ENCODE measurements at regions not wholly inside any gene's neighbourhood (a gene's known extent, or its start where the extent isn't known, plus 50 kb on each side); places are given as distances from the start of the nearest gene placed in this dataset.
"Not testable (repeated sequence)": the region's sequence is repeated elsewhere in the genome, so short reads cannot be mapped to it uniquely, and the experiment has no call there.

- DNase-seq, result no peak
- TF ChIP-seq POLR2A (IDR thresholded peaks at IDR 0.05; ENCODE audit: low read length) (no peak), GATA1 (IDR thresholded peaks at IDR 0.05; ENCODE audit: low read depth, low read length) (no peak)
These were observed 174.7 kb downstream of the MAP2K4 start for GRCh38 chr17:12195418-12195817.

GRCh38 chr17:12201294-12201880 lies 180.7 kb downstream of the MAP2K4 start:
- TF ChIP-seq POLR2A (IDR thresholded peaks at IDR 0.05; ENCODE audit: low read length) (no peak), GATA1 (IDR thresholded peaks at IDR 0.05; ENCODE audit: low read depth, low read length) (no peak)
- no peak for DNase-seq

GRCh38 chr17:12209632-12210191 lies 189.0 kb downstream of the MAP2K4 start:
- TF ChIP-seq POLR2A (IDR thresholded peaks at IDR 0.05; ENCODE audit: low read length) (no peak), GATA1 (IDR thresholded peaks at IDR 0.05; ENCODE audit: low read depth, low read length) (no peak)

GRCh38 chr17:12220714-12221439 lies 200.2 kb downstream of the MAP2K4 start:
- not testable (repeated sequence) for DNase-seq

More at GRCh38 chr17:12209632-12210191, 189.0 kb downstream of the MAP2K4 start:
- DNase-seq, result no peak

GRCh38 chr17:12222392-12222791 lies 201.7 kb downstream of the MAP2K4 start:
- DNase-seq, result no peak
- TF ChIP-seq GATA1 (IDR thresholded peaks at IDR 0.05; ENCODE audit: low read depth, low read length), result no peak
- no peak for TF ChIP-seq POLR2A (IDR thresholded peaks at IDR 0.05; ENCODE audit: low read length)

- peak; percentile 16 to 22 for DNase-seq
These were observed 206.9 kb downstream of the MAP2K4 start for GRCh38 chr17:12227547-12227946.

GRCh38 chr17:12229335-12229734 lies 208.7 kb downstream of the MAP2K4 start:
- no peak for DNase-seq
- TF ChIP-seq GATA1 (IDR thresholded peaks at IDR 0.05; ENCODE audit: low read depth, low read length) (no peak), POLR2A (IDR thresholded peaks at IDR 0.05; ENCODE audit: low read length) (no peak)

More at GRCh38 chr17:12227547-12227946, 206.9 kb downstream of the MAP2K4 start:
- no peak for TF ChIP-seq POLR2A (IDR thresholded peaks at IDR 0.05; ENCODE audit: low read length)
- no peak for TF ChIP-seq GATA1 (IDR thresholded peaks at IDR 0.05; ENCODE audit: low read depth, low read length)

GRCh38 chr17:12230481-12231354 lies 210.0 kb downstream of the MAP2K4 start:
- DNase-seq, result no peak

GRCh38 chr17:12231355-12231682 lies 210.6 kb downstream of the MAP2K4 start:
- TF ChIP-seq GATA1 (IDR thresholded peaks at IDR 0.05; ENCODE audit: low read depth, low read length) (no peak), POLR2A (IDR thresholded peaks at IDR 0.05; ENCODE audit: low read length) (no peak)
- DNase-seq, result no peak

More at GRCh38 chr17:12230481-12231354, 210.0 kb downstream of the MAP2K4 start:
- TF ChIP-seq POLR2A (IDR thresholded peaks at IDR 0.05; ENCODE audit: low read length), result no peak
- TF ChIP-seq GATA1 (IDR thresholded peaks at IDR 0.05; ENCODE audit: low read depth, low read length), result no peak

GRCh38 chr17:12239021-12239420 lies 218.3 kb downstream of the MAP2K4 start:
- not testable (repeated sequence) for DNase-seq

- no peak for DNase-seq
- TF ChIP-seq POLR2A (IDR thresholded peaks at IDR 0.05; ENCODE audit: low read length) (no peak), GATA1 (IDR thresholded peaks at IDR 0.05; ENCODE audit: low read depth, low read length) (no peak)
These were observed 221.8 kb downstream of the MAP2K4 start for GRCh38 chr17:12242345-12242954.

GRCh38 chr17:12247761-12248160 lies 227.1 kb downstream of the MAP2K4 start:
- no peak for TF ChIP-seq POLR2A (IDR thresholded peaks at IDR 0.05; ENCODE audit: low read length)
- TF ChIP-seq GATA1 (IDR thresholded peaks at IDR 0.05; ENCODE audit: low read depth, low read length), result no peak
- DNase-seq, result no peak

GRCh38 chr17:12250973-12251372 lies 230.3 kb downstream of the MAP2K4 start:
- DNase-seq, result no peak
- no peak for TF ChIP-seq GATA1 (IDR thresholded peaks at IDR 0.05; ENCODE audit: low read depth, low read length)
- no peak for TF ChIP-seq POLR2A (IDR thresholded peaks at IDR 0.05; ENCODE audit: low read length)

- DNase-seq, result no peak
- no peak for TF ChIP-seq POLR2A (IDR thresholded peaks at IDR 0.05; ENCODE audit: low read length)
- no peak for TF ChIP-seq GATA1 (IDR thresholded peaks at IDR 0.05; ENCODE audit: low read depth, low read length)
These were observed 231.8 kb downstream of the MAP2K4 start for GRCh38 chr17:12252462-12252861.
